Umbilical cord (tissue), 1 donor: ENCODE measurements at regions not wholly inside any gene's neighbourhood (a gene's known extent, or its start where the extent isn't known, plus 50 kb on each side); places are given as distances from the start of the nearest gene placed in this dataset.
"Not testable (repeated sequence)": the region's sequence is repeated elsewhere in the genome, so short reads cannot be mapped to it uniquely, and the experiment has no call there.

Experiments used
- DNase-seq: peaks from one replicate; pipeline ENCODE4 v3.0.0-alpha.2; 2015; ENCODE audit warnings: low spot score

DNA sequence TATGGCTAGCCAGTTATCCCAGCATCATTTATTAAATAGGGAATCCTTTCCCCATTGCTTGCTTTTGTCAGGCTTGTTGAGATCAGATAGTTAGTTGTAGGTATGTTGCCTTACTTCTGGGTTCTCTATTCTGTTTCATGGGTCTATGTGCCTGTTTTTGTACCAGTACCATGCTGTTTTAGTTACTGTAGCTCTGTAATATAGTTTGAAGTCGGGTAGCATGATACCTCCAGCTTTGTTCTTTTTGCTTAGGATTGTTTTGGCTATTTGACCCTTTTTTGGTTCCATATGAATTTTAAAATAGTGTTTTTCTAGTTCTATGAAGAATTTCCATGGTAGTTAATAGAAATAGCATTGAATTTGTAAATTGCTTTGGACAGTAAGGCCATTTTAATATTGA lies 300.5 kb downstream of the PTGER3 start:
- not testable (repeated sequence) for DNase-seq

DNA sequence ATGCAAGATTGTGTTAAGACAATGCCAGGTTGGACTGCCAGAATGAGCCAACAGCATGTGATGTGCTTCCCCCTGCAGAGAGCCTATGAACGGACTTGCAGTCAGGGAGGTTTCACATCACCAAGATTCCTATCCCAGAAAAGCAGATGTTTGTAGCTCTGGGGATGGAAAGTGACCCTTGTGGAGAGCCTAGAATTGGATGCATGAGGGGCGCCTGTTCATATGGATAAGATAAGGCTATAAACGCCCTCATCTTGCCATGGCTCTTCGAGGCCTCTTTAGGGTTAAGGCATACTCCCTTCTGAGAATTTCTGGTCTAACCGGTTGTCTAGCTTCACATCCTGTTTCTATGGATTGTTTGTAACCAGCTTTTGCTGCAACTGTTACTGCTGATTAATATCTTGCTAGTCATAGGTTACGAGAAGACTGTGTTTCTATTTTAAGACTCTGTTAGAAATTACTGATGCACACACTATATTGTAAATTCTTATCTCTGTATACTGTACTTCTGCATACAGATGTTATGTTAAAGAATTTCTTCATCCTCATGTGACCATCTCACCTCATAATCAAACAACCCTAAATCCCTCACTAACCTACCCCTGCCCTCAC lies 295.8 kb downstream of the PTGER3 start:
- not testable (repeated sequence) for DNase-seq

DNA sequence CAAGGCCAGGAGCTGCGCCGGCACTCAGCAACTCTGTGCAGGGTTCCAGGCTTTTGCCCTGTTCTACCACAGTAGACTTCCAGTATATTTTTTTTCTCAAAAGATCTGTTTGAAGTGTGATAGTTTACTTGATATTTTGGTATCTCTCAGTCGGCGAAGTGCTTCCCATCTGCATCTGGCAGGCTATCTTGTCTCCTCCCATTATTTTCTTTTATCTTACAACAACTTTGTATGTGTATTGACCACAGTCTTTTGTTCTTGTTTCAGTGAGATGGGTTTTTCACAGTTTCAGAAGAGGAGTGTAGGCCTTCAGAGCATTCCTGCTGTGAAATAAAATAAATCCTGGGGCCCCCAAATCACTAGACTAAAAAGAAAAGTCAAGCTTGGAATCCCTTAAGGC lies 292.9 kb downstream of the PTGER3 start:
- DNase-seq: no peak

GRCh38 chr1:70760154-70760553 lies 287.5 kb downstream of the PTGER3 start:
- DNase-seq: no peak

DNA sequence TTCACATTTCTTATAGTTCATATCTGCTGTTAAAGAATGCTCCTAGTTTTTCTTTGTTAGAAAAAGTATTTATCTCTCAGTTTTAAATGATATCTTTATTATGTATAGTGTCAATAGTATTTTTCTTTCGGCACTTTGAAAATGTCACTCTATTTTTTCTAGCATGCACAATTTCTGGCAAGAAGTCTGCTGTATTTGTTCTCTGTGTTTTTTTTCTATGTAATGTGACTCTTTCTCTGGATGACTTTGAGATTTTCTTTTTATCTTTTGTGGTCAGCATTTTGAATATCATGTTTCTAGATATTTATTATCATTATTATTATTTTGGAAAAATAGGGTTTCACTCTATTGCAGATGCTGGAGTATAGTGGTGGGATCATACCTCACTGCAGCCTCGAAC lies 285.2 kb downstream of the PTGER3 start:
- DNase-seq: no peak

GRCh38 chr1:70764747-70765146 lies 282.9 kb downstream of the PTGER3 start:
- DNase-seq: no peak

- DNase-seq: no peak
These were observed 280.2 kb downstream of the PTGER3 start for GRCh38 chr1:70767377-70767776.

- DNase-seq: no peak
These were observed 279.4 kb downstream of the PTGER3 start for GRCh38 chr1:70768216-70768615.

DNA sequence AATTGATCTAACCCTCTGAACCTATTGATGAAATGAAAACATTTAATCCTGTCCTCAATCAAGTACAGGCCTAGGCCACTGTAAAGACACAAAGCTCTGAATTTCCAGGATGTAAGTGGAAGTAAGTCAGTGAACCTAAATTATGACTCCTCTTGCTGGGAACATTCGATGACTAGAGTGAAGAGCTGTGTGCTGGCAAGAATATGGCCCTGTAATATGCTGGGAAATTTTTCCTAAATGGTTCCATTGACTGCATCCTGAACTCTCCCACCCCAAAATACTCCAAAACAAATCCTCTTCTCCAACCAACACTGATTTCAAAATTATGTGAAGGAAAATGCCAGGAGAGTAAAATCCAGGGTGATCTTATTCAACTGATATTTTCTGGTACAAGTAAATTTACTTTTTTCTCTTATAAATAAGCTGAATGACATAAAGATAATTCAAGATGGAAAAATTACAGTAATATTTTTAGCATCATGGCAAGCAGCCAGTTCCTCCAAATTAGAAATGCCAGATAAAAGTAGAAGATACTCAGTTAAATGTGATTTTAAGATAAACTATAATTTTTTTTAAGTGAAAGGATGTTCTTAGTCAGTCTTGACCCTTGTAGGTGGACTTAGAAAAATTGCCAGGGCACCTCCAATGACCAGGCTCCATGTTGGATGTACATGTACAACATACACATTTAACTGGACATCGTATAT lies 269.4 kb downstream of the PTGER3 start:
- DNase-seq: no peak

GRCh38 chr1:70778934-70779333 lies 268.7 kb downstream of the PTGER3 start:
- no peak for DNase-seq

- DNase-seq: no peak
These were observed 268.0 kb downstream of the PTGER3 start for GRCh38 chr1:70779571-70779970.

DNA sequence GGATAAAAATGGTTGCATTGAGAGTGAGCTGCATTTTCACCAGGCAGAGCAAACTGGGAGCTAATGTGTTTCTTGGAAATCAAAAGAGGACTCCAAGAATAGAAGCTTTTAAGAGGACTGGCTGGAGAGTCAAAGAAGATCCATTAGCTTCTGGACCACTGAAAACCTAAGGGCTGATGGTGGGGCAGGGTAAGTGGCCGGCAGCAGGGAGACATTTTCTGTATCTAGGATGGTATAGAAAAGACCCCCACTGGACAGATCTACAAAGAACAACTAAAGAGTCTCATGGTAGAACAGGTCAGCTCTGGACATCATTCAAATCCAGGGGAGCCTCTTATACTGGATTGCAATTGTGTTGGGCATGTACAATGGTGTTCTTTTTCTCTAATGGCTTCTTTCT lies 262.3 kb downstream of the PTGER3 start:
- no peak for DNase-seq

- DNase-seq: no peak
These were observed 257.2 kb downstream of the PTGER3 start for GRCh38 chr1:70790232-70790923.

DNA sequence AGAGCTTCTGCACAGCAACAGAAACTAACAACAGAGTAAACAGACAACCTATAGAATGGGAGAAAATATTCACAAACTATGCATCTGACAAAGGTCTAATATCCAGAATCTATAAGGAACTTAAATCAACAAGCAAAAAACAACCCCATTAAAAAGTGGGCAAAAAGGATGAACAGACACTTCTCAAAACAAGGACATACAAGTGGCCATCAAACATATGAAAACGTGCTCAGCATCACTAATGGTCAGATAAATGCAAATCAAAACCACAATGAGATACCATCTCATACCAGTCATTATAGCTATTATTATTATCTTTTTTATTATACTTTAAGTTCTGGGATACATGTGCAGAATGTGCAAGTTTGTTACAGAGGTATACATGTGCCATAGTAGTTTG lies 252.6 kb downstream of the PTGER3 start:
- DNase-seq: not testable (repeated sequence)

DNA sequence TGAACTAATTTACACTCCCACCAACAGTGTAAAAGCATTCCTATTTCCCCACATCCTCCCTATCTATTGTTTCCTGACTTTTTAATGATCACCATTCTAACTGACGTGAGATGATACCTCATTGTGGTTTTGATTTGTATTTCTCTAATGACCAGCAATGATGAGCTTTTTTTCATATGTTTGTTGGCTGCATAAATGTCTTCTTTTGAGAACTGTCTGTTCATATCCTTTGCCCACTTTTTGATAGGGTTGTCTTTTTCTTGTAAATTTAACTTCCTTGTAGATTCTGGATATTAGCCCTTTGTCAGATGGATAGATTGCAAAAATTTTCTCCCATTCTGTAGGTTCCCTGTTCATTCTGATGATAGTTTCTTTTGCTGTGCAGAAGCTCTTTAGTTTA lies 251.3 kb downstream of the PTGER3 start:
- not testable (repeated sequence) for DNase-seq

DNA sequence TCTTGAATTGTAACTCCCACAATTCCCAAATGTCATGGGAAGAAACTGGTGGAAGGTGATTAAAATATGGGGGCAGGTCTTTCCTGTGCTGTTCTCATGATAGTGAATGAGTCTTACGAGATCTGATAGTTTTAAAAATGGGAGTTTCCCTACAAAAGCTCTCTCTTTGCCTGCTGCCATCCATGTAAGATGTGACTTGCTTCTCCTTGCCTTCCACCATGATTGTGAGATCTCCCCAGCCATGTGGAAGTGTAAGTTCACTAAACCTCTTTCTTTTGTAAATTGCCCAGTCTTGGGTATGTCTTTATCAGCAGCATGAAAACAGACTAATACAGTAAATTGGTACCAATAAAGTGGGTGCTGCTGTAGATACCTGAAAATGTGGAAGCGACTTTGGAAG lies 245.0 kb downstream of the PTGER3 start:
- not testable (repeated sequence) for DNase-seq

- DNase-seq: no peak
These were observed 242.0 kb downstream of the PTGER3 start for GRCh38 chr1:70805641-70806040.

GRCh38 chr1:70807088-70807664 lies 240.4 kb downstream of the PTGER3 start:
- no peak for DNase-seq

DNA sequence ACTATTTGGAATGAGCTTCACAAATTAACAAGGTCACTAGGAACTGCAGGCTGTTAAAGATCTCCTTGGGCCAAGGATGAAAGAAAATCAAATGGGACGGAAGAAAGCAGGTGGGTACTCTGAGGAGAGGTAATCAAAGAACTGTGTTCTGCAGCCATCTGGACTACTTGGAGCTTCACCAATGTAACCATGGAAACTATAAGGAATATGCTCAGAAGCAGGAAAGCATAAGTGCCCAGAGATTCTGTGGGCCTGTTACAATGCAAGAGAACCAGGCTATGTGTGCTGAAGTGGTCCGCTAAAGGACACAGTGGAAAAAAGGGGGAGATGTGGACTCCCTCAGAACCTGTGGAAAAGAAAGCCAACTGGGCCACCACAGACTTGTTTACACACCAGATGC lies 238.5 kb downstream of the PTGER3 start:
- DNase-seq: no peak

- DNase-seq: no peak
These were observed 235.8 kb downstream of the PTGER3 start for GRCh38 chr1:70811815-70812214.

GRCh38 chr1:70812442-70813109 lies 235.0 kb downstream of the PTGER3 start:
- no peak for DNase-seq

- peak; percentile 53 for DNase-seq
These were observed 229.2 kb downstream of the PTGER3 start for GRCh38 chr1:70818401-70818800.
